GM23248 (cell line): ENCODE measurements at regions not wholly inside any gene's neighbourhood (a gene's known extent, or its start where the extent isn't known, plus 50 kb on each side); places are given as distances from the start of the nearest gene placed in this dataset.

Source experiments
- DNase-seq: peaks from one replicate; pipeline ENCODE4 v3.0.0-alpha.2; 2015
- H2AFZ ChIP-seq: fragments of 200-600 bp; sonication (generic); 2 replicates; pipeline ENCODE4 v1.6.1; 2016; ENCODE audit warnings: antibody characterized with exemption
- H3F3A ChIP-seq: fragments of 200-600 bp; sonication (generic); 2 replicates; pipeline ENCODE4 v1.6.1; 2016; ENCODE audit warnings: mild to moderate bottlenecking, antibody characterized with exemption, mixed run types; ENCODE audit not compliant: insufficient read depth
- H3K27ac ChIP-seq: fragments of 200-600 bp; sonication (generic); 2 replicates; pipeline ENCODE4 v1.5.1; 2016; ENCODE audit warnings: mild to moderate bottlenecking
- H3K27me3 ChIP-seq: fragments of 200-600 bp; sonication (generic); replicated peaks from 2 replicates; pipeline ENCODE4 v1.6.1; 2016; ENCODE audit warnings: mild to moderate bottlenecking; ENCODE audit not compliant: insufficient read depth
- H3K36me3 ChIP-seq: fragments of 200-600 bp; sonication (generic); 2 replicates; pipeline ENCODE4 v1.6.1; 2016; ENCODE audit warnings: low read depth, mild to moderate bottlenecking
- H3K4me1 ChIP-seq: fragments of 200-600 bp; sonication (generic); 2 replicates; pipeline ENCODE4 v1.6.1; 2016; ENCODE audit warnings: mild to moderate bottlenecking; ENCODE audit not compliant: insufficient read depth
- H3K4me2 ChIP-seq: fragments of 200-600 bp; sonication (generic); one replicate; pipeline ENCODE4 v1.6.1; 2016; ENCODE audit warnings: mild to moderate bottlenecking; ENCODE audit not compliant: unreplicated experiment
- H3K4me3 ChIP-seq: fragments of 200-600 bp; sonication (generic); 2 replicates; pipeline ENCODE4 v1.5.1; 2016; ENCODE audit warnings: mild to moderate bottlenecking
- H3K79me2 ChIP-seq: fragments of 200-600 bp; sonication (generic); 2 replicates; pipeline ENCODE4 v1.6.1; 2016; ENCODE audit warnings: mild to moderate bottlenecking; ENCODE audit not compliant: insufficient read depth
- H3K9ac ChIP-seq: fragments of 200-600 bp; sonication (generic); 2 replicates; pipeline ENCODE4 v1.6.1; 2016; ENCODE audit warnings: mild to moderate bottlenecking
- H3K9me2 ChIP-seq: fragments of 200-600 bp; sonication (generic); 2 replicates; pipeline ENCODE4 v1.6.1; 2016; ENCODE audit warnings: mixed run types, mild to moderate bottlenecking, moderate library complexity; ENCODE audit not compliant: insufficient read depth
- H3K9me3 ChIP-seq: fragments of 200-600 bp; sonication (generic); one replicate; pipeline ENCODE4 v1.6.1; 2017; ENCODE audit warnings: low read depth
- H4K20me1 ChIP-seq: fragments of 200-600 bp; sonication (generic); 2 replicates; pipeline ENCODE4 v1.6.0; 2016; ENCODE audit not compliant: insufficient read depth
- EZH2 ChIP-seq: fragments of 200-600 bp; sonication (generic); IDR thresholded peaks from 2 replicates; pipeline ENCODE4 v1.6.1; 2018; ENCODE audit warnings: antibody characterized with exemption, mild to moderate bottlenecking; ENCODE audit not compliant: insufficient read depth, poor library complexity, severe bottlenecking
- EZH2phosphoT487 ChIP-seq: fragments of 200-600 bp; sonication (generic); IDR thresholded peaks from 2 replicates; pipeline ENCODE4 v1.6.1; 2018; ENCODE audit warnings: antibody characterized with exemption, moderate library complexity, mild to moderate bottlenecking, low read depth; ENCODE audit not compliant: insufficient read depth
- WGBS, 2 experiments: methylation state at CpG; one replicate each; pipeline ENCODE4 v1.1.6; 2015 to 2017; ENCODE audit warnings: low lambda C conversion rate in 2 of 2, low coverage in 1 of 2; ENCODE audit errors: missing lambda C conversion rate in 2 of 2; 5-methylcytosine and 5-hydroxymethylcytosine counted together
- in situ Hi-C: fragments of 300-500 bp; cut with MboI; formaldehyde crosslinking; loops from 2 replicates; pipeline ENCODE4 v1.15.0; 2020

DNA sequence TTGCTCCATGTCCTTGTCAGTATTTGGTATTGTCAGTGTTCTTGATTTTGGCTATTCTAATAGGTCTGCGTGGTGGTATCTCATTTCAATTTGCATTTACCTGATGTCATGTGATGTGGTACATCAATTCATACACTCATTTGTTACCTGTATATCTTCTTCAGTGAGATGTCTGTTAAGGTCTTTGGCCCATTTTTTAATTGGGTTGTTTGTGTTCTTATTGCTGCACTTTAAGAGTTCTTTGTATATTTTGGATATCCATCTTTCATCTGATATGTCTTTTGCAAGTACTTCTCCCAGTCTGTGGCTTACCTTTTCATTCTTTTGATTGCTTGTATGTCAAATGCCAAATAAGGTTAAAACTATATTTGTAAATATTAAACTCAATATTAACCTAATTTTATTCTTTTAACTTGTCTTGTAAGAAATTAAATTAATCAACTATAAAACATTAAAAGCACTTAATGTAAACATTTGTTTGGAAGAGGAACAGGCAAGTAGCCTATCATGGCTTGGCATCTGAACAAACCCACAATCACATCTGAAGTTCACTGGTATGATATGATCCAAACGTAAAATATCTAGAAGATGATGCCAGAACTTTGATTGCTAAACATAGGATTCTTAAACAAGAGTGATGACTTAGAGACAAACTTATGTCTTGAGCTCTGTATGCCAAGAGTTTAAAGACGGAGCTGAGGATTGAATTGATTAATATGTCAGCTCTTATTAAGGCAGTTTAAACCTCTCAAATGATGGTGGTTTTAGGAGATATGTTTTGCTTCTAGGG is 587.3 kb downstream of the ANXA1 start:
- Histone ChIP-seq H3K9me2 (no peaks in the 10 kb centered on the region), H3K36me3 (no peaks in the 10 kb centered on the region), H3K79me2 (no peaks in the 10 kb centered on the region), H3K4me1 (no peaks in the 10 kb centered on the region), H3K27ac (no peak overlapping the region), H4K20me1 (no peaks in the 10 kb centered on the region; the same call in 1 of the 2 replicates), H3K9ac (no peak overlapping the region), H3F3A (no peaks in the 10 kb centered on the region), H2AFZ (no peak overlapping the region), H3K27me3 (no peaks in the 10 kb centered on the region), H3K4me2 (no peak overlapping the region), H3K9me3 (no peaks in the 10 kb centered on the region), H3K4me3 (no peak overlapping the region)
- 14 to 23% methylated on average over 3 of the region's 3 CpGs for WGBS, 2 experiments
- TF ChIP-seq EZH2phosphoT487 = no peak
- no peak for TF ChIP-seq EZH2
- no peak for DNase-seq
- in situ Hi-C loops = no loop called here

DNA sequence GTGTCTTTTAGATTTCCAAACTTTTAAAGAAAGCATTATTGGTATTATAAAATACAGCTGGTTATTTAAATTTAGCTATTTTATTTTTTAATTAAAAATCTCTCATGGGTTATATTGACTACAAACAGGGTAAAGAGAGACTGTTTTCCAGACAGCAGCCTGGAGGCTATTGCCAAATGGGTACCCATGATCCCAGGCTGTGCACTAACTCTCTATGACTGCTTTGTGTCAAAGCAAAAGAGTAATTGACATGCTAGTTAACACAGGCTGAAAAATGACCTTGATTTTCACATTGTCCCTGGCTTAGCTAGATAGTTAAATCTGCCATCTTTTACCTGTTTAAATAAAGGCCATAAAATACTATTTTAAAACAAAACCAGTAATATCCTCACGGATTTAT is 589.7 kb downstream of the ANXA1 start:
- TF ChIP-seq EZH2 (no peak), EZH2phosphoT487 (no peak)
- H3K4me2 ChIP-seq = no peak overlapping the region
- H3K27me3 ChIP-seq = no peaks in the 10 kb centered on the region
- no peaks in the 10 kb centered on the region for H3K9me2 ChIP-seq
- H3F3A ChIP-seq = no peaks in the 10 kb centered on the region
- no peaks in the 10 kb centered on the region; the same call in 1 of the 2 replicates for H4K20me1 ChIP-seq
- H3K9ac ChIP-seq = no peak overlapping the region
- H3K27ac ChIP-seq = no peak overlapping the region
- H2AFZ ChIP-seq = no peak overlapping the region
- DNase-seq = no peak
- no peaks in the 10 kb centered on the region for H3K9me3 ChIP-seq
- H3K79me2 ChIP-seq = no peaks in the 10 kb centered on the region
- WGBS, 2 experiments = 3 to 4% methylated on average over 1 of the region's 1 CpG
- H3K4me3 ChIP-seq = no peak overlapping the region
- no peaks in the 10 kb centered on the region for H3K36me3 ChIP-seq
- no peaks in the 10 kb centered on the region for H3K4me1 ChIP-seq
- in situ Hi-C loops = no loop called here

GRCh38 chr9:73742412-73742811 is 590.7 kb downstream of the ANXA1 start:
- 10 to 13% methylated on average over 3 of the region's 3 CpGs for WGBS, 2 experiments
- H3K27me3 ChIP-seq = no peaks in the 10 kb centered on the region
- H3K27ac ChIP-seq = no peak overlapping the region
- no peak overlapping the region for H3K4me3 ChIP-seq
- H3K9me2 ChIP-seq = no peaks in the 10 kb centered on the region
- H3K9ac ChIP-seq = no peak overlapping the region
- no peaks in the 10 kb centered on the region; the same call in 1 of the 2 replicates for H4K20me1 ChIP-seq
- H3K9me3 ChIP-seq = no peaks in the 10 kb centered on the region
- no peak for DNase-seq
- no peaks in the 10 kb centered on the region for H3K36me3 ChIP-seq
- no peak overlapping the region for H2AFZ ChIP-seq
- H3K4me1 ChIP-seq = no peaks in the 10 kb centered on the region
- H3K79me2 ChIP-seq = no peaks in the 10 kb centered on the region
- no peaks in the 10 kb centered on the region for H3F3A ChIP-seq
- TF ChIP-seq EZH2 = no peak
- no peak for TF ChIP-seq EZH2phosphoT487
- H3K4me2 ChIP-seq = no peak overlapping the region
- in situ Hi-C loops = no loop called here

GRCh38 chr9:73743826-73744225 is 592.2 kb downstream of the ANXA1 start:
- Histone ChIP-seq H3K36me3 (no peaks in the 10 kb centered on the region), H3F3A (no peaks in the 10 kb centered on the region), H3K79me2 (no peaks in the 10 kb centered on the region), H3K4me3 (no peak overlapping the region), H3K9me3 (no peaks in the 10 kb centered on the region), H3K27ac (no peak overlapping the region), H4K20me1 (no peaks in the 10 kb centered on the region; the same call in 1 of the 2 replicates), H3K9me2 (no peaks in the 10 kb centered on the region), H3K9ac (no peak overlapping the region), H3K4me2 (no peak overlapping the region), H2AFZ (no peak overlapping the region), H3K27me3 (no peaks in the 10 kb centered on the region), H3K4me1 (no peaks in the 10 kb centered on the region)
- 2 to 17% methylated on average over 1 of the region's 1 CpG for WGBS, 2 experiments
- in situ Hi-C loops = no loop called here
- DNase-seq = no peak
- TF ChIP-seq EZH2 (no peak), EZH2phosphoT487 (no peak)
